CD8-positive, alpha-beta memory T cell (primary cell): ENCODE measurements at regions not wholly inside any gene's neighbourhood (a gene's known extent, or its start where the extent isn't known, plus 50 kb on each side); places are given as distances from the start of the nearest gene placed in this dataset.
A peak's percentile ranks its signal among the peaks of the same experiment; 100 is the strongest.

Source experiments
- CTCF ChIA-PET: fragments of 350-600 bp; sonication (Branson Sonifier 250); formaldehyde crosslinking; loops from one replicate; lab custom pipeline; 2021; ENCODE audit warnings: antibody characterized with exemption; lab: Charles Lee
- POLR2A ChIA-PET: fragments of 350-600 bp; sonication (Branson Sonifier 250); formaldehyde crosslinking; loops from one replicate; lab custom pipeline; 2021; ENCODE audit warnings: antibody characterized with exemption; lab: Charles Lee
- DNase-seq, 5 donors: peaks; one replicate each; pipeline versions ENCODE4 v3.0.0 to v3.0.0-alpha.2; 2020 to 2022; ENCODE audit warnings: mixed read lengths in 1 of 5
- H3K27ac ChIP-seq: one replicate; pipeline ENCODE4 v1.7.0; 2013; ENCODE audit warnings: low read depth, mild to moderate bottlenecking, low read length, moderate library complexity
- H3K27me3 ChIP-seq: 2 replicates; pipeline ENCODE4 v1.7.0; 2013; ENCODE audit warnings: low read length, mild to moderate bottlenecking; ENCODE audit not compliant: insufficient read depth, poor library complexity, severe bottlenecking
- H3K36me3 ChIP-seq: 2 replicates; pipeline ENCODE4 v1.7.0; 2013; ENCODE audit warnings: mild to moderate bottlenecking, low read length, moderate library complexity; ENCODE audit not compliant: insufficient read depth
- H3K4me1 ChIP-seq: 2 replicates; pipeline ENCODE4 v1.7.0; 2013; ENCODE audit warnings: mild to moderate bottlenecking, low read length, moderate library complexity; ENCODE audit not compliant: insufficient read depth
- H3K4me3 ChIP-seq: 2 replicates; pipeline ENCODE4 v1.7.0; 2013; ENCODE audit warnings: mild to moderate bottlenecking, low read length
- H3K9me3 ChIP-seq: 2 replicates; pipeline ENCODE4 v1.7.0; 2013; ENCODE audit warnings: mild to moderate bottlenecking, low read length
- H3K27ac Mint-ChIP-seq, 8 donors: one replicate each; pipeline ENCODE4 v1.8.0; 2020 to 2021; ENCODE audit warnings: mixed read lengths in 8 of 8, mild to moderate bottlenecking in 6 of 8, inconsistent platforms in 3 of 8, moderate library complexity in 3 of 8
- H3K27me3 Mint-ChIP-seq, 2 donors: one replicate each; pipeline ENCODE4 v1.8.0; 2020 to 2021; ENCODE audit warnings: mixed read lengths in 2 of 2, mild to moderate bottlenecking in 1 of 2, moderate library complexity in 1 of 2
- H3K36me3 Mint-ChIP-seq, 3 donors: one replicate each; pipeline ENCODE4 v1.8.0; 2020 to 2021; ENCODE audit warnings: mixed read lengths in 3 of 3, inconsistent platforms in 1 of 3, mild to moderate bottlenecking in 1 of 3
- H3K4me1 Mint-ChIP-seq, 3 donors: one replicate each; pipeline ENCODE4 v1.8.0; 2020 to 2021; ENCODE audit warnings: mixed read lengths in 3 of 3, inconsistent platforms in 1 of 3, mild to moderate bottlenecking in 1 of 3
- H3K4me3 Mint-ChIP-seq, 7 donors: one replicate each; pipeline ENCODE4 v1.8.0; 2020 to 2021; ENCODE audit warnings: mixed read lengths in 7 of 7, mild to moderate bottlenecking in 6 of 7, moderate library complexity in 4 of 7, inconsistent platforms in 2 of 7
- H3K9me3 Mint-ChIP-seq, 5 donors: one replicate each; pipeline ENCODE4 v1.8.0; 2020 to 2022; ENCODE audit warnings: mixed read lengths in 5 of 5, mild to moderate bottlenecking in 3 of 5, moderate library complexity in 2 of 5, inconsistent platforms in 1 of 5

- Histone ChIP-seq H3K4me3 (no peak overlapping the region), H3K4me1 (peaks cover 17% of the 10 kb centered on the region), H3K27ac (peak overlapping the region; percentile 33), H3K9me3 (no peaks in the 10 kb centered on the region), H3K36me3 (no peaks in the 10 kb centered on the region), H3K27me3 (no peaks in the 10 kb centered on the region)
- POLR2A ChIA-PET: no interaction called here
- Mint-ChIP-seq H3K4me3 (no peak overlapping the region), H3K4me1 (peaks cover 20 to 26% (median 22%) of the 10 kb centered on the region in 3 donors), H3K9me3 (no peaks in the 10 kb centered on the region), H3K36me3 (no peaks in the 10 kb centered on the region), H3K27ac (peak overlapping the region in 2 of 8 donors; percentile 17 to 34), H3K27me3 (peaks cover 2 to 5% of the 10 kb centered on the region in 2 donors)
- CTCF ChIA-PET: interaction anchor here (1.8 kb wide), 1 partner anchor 55 kb away, joined by 3 read pairs; no protein-coding TSS in a partner anchor
- no peak for DNase-seq
These were observed 62.9 kb upstream of the PIM1 start for GRCh38 chr6:37106982-37107491.

- Histone ChIP-seq H3K4me1 (no peaks in the 10 kb centered on the region), H3K27me3 (no peaks in the 10 kb centered on the region), H3K27ac (peak overlapping the region; percentile 83), H3K4me3 (no peak overlapping the region), H3K9me3 (no peaks in the 10 kb centered on the region), H3K36me3 (no peaks in the 10 kb centered on the region)
- Mint-ChIP-seq H3K27ac (no peak overlapping the region), H3K4me1 (peaks cover 3 to 9% (median 4%) of the 10 kb centered on the region in 3 donors), H3K4me3 (no peak overlapping the region), H3K36me3 (no peaks in the 10 kb centered on the region), H3K27me3 (peaks cover 2 to 6% of the 10 kb centered on the region in 2 donors), H3K9me3 (no peaks in the 10 kb centered on the region)
- ChIA-PET CTCF (interaction anchor here (0.8 to 1.3 kb wide), 2 partner anchors 18 to 224 kb away, joined by 3 read pairs; partner anchors contain the start of gene C6orf89), POLR2A (no interaction called here)
- DNase-seq: no peak
These were observed 60.0 kb upstream of the PIM1 start for GRCh38 chr6:37109714-37110499.

DNA sequence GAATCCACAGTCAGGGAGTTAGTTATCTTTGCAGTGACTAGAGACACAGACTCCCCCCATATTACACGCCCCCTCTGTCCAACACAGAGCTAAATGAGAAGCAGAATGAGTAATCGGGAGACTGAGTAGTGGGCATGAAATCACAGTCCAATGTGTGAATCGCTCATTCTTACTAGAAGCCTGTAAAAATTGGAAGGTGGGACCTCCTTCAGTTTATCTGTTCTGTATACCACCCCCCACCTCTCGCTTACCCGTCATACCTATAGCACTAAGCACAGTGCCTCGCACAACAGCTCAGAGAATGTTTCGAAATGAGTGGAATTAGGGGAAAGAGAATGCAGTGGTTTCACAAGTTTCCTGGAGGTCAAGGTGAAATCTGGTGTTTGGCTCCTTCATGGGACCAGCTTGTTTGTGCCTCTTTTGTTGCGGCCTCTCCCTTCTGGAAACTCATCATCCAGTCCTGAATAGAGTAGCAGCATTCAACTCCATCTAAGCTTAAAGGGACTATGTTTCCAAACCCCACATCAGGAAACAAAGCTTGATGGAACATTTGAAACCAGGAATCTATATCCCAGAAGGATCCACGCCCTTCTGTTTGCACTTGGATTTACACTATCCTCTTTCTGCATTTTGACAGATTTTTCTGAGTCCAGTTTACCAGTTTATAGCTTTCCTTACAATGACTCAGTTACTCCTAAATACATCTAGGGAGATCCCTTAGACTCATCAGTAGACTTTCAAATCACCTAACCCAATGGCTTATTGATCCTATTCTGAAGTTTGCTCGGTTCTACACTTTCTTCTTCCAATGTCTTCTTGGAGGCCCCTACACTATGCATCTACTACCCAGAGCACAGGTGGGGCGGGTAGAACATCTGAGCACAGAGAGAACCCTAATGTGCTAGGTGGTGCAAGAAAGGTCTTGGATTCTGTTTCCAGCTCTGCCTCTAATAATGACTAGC, 59.2 kb upstream of the PIM1 start:
- DNase-seq: no peak
- ChIA-PET POLR2A (no interaction called here), CTCF (interaction anchor here (0.8 to 1.4 kb wide), 3 partner anchors 9 to 225 kb away, joined by 3 to 4 read pairs (median 3); partner anchors contain the start of gene C6orf89)
- H3K9me3 Mint-ChIP-seq: no peaks in the 10 kb centered on the region
- Histone ChIP-seq H3K4me1 (no peaks in the 10 kb centered on the region), H3K27ac (peak overlapping the region; percentile 83), H3K36me3 (no peaks in the 10 kb centered on the region), H3K4me3 (no peak overlapping the region), H3K9me3 (no peaks in the 10 kb centered on the region), H3K27me3 (no peaks in the 10 kb centered on the region)
- H3K27ac Mint-ChIP-seq: no peak overlapping the region
- peaks cover 2 to 12% of the 10 kb centered on the region in 2 donors for H3K27me3 Mint-ChIP-seq
- H3K4me1 Mint-ChIP-seq: peaks cover 2 to 9% (median 4%) of the 10 kb centered on the region in 3 donors
- no peaks in the 10 kb centered on the region for H3K36me3 Mint-ChIP-seq
- no peak overlapping the region for H3K4me3 Mint-ChIP-seq

DNA sequence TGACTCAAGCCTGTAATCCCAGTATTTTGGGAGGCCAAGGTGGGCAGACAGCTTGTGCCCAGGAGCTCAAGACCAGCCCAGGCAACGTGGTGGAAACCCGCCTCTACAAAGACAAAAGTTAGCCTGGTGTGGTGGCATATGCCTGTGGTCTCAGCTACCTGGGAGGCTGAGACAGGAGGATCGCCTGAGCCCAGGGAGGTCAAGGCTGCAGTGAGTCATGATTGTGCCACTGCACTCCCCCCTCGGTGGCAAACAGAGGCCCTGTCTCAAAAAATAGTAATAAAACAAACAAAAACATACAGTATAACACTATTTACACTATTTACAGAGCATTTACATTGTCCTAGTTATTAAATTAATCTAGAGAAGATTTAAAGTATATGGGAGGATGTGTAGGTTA, 56.0 kb upstream of the PIM1 start:
- ChIA-PET CTCF (no interaction called here), POLR2A (no interaction called here)
- H3K36me3 Mint-ChIP-seq: no peaks in the 10 kb centered on the region
- peaks cover 0 to 9% (median 4%) of the 10 kb centered on the region in 3 donors for H3K4me1 Mint-ChIP-seq
- no peak for DNase-seq
- H3K9me3 Mint-ChIP-seq: no peaks in the 10 kb centered on the region
- Histone ChIP-seq H3K4me3 (no peak overlapping the region), H3K4me1 (no peaks in the 10 kb centered on the region), H3K27ac (no peak overlapping the region), H3K27me3 (no peaks in the 10 kb centered on the region), H3K9me3 (no peaks in the 10 kb centered on the region), H3K36me3 (no peaks in the 10 kb centered on the region)
- no peak overlapping the region for H3K4me3 Mint-ChIP-seq
- H3K27me3 Mint-ChIP-seq: peaks cover 1 to 12% of the 10 kb centered on the region in 2 donors
- H3K27ac Mint-ChIP-seq: no peak overlapping the region

DNA sequence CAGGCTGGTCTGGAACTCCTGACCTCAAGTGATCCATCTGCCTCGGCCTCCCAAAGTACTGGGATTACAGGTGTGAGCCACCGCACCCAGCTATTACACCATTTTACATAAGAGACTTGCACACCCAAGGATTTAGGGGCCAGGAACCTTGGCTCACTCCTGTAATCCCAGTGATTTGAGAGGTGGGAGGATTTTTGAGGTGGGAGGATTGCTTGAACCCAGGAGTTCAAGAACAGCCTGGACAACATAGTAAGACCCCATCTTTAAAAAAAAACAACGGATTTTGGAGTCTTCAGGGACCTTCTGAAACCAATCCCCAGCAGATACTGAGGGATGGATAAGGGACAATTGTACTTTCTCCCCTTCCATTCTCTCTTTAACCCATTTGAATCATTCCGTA, 55.3 kb upstream of the PIM1 start:
- Mint-ChIP-seq H3K4me1 (peaks cover 0 to 13% (median 4%) of the 10 kb centered on the region in 3 donors), H3K27ac (no peak overlapping the region), H3K9me3 (no peaks in the 10 kb centered on the region), H3K4me3 (no peak overlapping the region), H3K27me3 (peaks cover 1 to 12% of the 10 kb centered on the region in 2 donors), H3K36me3 (no peaks in the 10 kb centered on the region)
- DNase-seq: no peak
- ChIA-PET CTCF (no interaction called here), POLR2A (no interaction called here)
- H3K27ac ChIP-seq: no peak overlapping the region
- no peaks in the 10 kb centered on the region for H3K4me1 ChIP-seq
- H3K4me3 ChIP-seq: no peak overlapping the region
- H3K9me3 ChIP-seq: no peaks in the 10 kb centered on the region
- no peaks in the 10 kb centered on the region for H3K27me3 ChIP-seq
- H3K36me3 ChIP-seq: no peaks in the 10 kb centered on the region

DNA sequence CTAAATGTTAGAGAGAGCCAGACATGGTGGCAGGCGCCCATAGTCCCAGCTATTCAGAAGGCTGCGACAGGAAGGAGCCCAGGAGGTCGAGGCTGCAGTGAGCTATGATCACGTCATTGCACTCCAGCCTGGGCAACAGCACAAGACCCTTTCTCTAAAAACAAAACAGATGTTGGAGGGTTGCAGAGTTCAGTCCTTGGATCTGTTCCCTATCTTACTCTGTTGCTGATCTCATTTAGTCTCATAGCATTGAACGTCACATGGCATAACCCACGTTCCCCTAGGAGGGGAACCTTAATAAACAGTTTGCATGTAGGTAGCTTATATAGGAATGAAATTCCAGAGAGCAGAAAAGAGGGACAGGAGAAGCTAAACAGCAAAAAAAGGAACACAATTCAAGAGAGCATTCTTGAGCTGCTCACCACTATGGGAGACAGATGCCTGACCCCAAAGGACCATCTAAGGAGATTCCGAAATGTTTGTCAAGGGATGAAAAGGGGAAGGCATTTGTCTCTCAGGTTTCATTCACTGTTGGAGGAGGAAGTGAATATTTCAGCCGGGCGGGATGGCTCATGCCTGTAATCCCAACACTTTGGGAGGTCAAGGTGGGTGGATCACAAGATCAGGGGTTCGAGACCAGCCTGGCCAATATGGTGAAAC, 54.6 kb upstream of the PIM1 start:
- Histone ChIP-seq H3K27me3 (no peaks in the 10 kb centered on the region), H3K4me1 (no peaks in the 10 kb centered on the region), H3K4me3 (no peak overlapping the region), H3K9me3 (no peaks in the 10 kb centered on the region), H3K27ac (no peak overlapping the region), H3K36me3 (no peaks in the 10 kb centered on the region)
- Mint-ChIP-seq H3K36me3 (no peaks in the 10 kb centered on the region), H3K27ac (no peak overlapping the region), H3K4me1 (peaks cover 0 to 9% (median 3%) of the 10 kb centered on the region in 3 donors), H3K27me3 (peaks cover 1 to 10% of the 10 kb centered on the region in 2 donors), H3K9me3 (no peaks in the 10 kb centered on the region), H3K4me3 (no peak overlapping the region)
- no peak for DNase-seq
- ChIA-PET CTCF (no interaction called here), POLR2A (interaction anchor here (0.7 kb wide), 1 partner anchor 364 kb away, joined by 8 read pairs; no protein-coding TSS in a partner anchor)

- Mint-ChIP-seq H3K4me3 (no peak overlapping the region), H3K4me1 (peaks cover 0 to 4% (median 0%) of the 10 kb centered on the region in 3 donors), H3K27ac (no peak overlapping the region), H3K9me3 (no peaks in the 10 kb centered on the region), H3K36me3 (no peaks in the 10 kb centered on the region), H3K27me3 (peaks cover 1 to 7% of the 10 kb centered on the region in 2 donors)
- CTCF ChIA-PET: no interaction called here
- POLR2A ChIA-PET: no interaction called here
- H3K36me3 ChIP-seq: no peaks in the 10 kb centered on the region
- no peaks in the 10 kb centered on the region for H3K4me1 ChIP-seq
- H3K4me3 ChIP-seq: no peak overlapping the region
- H3K9me3 ChIP-seq: no peaks in the 10 kb centered on the region
- H3K27ac ChIP-seq: no peak overlapping the region
- no peaks in the 10 kb centered on the region for H3K27me3 ChIP-seq
- DNase-seq: no peak
These were observed 53.6 kb upstream of the PIM1 start for GRCh38 chr6:37116326-37116725.
